Stimulated activated CD8-positive, alpha-beta memory T cell treated with anti-CD3 and anti-CD28 coated beads, Interleukin-2, amount 100 ng/mL, for 1 hour (primary cell): ENCODE measurements at regions not wholly inside any gene's neighbourhood (a gene's known extent, or its start where the extent isn't known, plus 50 kb on each side); places are given as distances from the start of the nearest gene placed in this dataset.

ENCODE experiments used
- DNase-seq, 2 donors: peaks; one replicate each; pipeline ENCODE4 v3.0.0-alpha.2; 2020; ENCODE audit warnings: low read depth in 2 of 2

- DNase-seq: no peak
These were observed 177.4 kb downstream of the BTG1 start for GRCh38 chr12:91968076-91968776.

GRCh38 chr12:91967590-91967989, 178.1 kb downstream of the BTG1 start:
- DNase-seq: no peak

GRCh38 chr12:91965781-91966180, 179.9 kb downstream of the BTG1 start:
- no peak for DNase-seq

GRCh38 chr12:91964501-91964900, 181.1 kb downstream of the BTG1 start:
- DNase-seq: no peak

DNA sequence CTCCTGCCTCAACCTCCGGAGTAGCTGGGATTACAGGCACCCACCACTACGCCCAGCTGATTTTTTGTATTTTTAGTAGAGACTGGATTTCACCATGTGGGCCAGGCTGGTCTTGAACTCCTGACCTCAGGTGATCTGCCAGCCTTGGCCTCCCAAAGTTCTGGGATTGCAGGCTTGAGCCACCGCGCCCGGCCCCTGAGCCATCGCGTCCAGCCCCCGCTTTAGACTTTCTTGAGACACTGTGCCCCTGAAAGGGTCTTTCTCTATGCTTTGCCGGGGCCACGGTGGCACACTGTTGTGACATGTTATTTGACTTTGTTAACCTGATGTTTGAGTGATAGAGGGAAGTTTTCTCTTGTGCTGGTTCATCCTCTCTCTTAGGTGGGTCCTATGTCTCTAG, 186.4 kb downstream of the BTG1 start:
- DNase-seq: no peak

DNA sequence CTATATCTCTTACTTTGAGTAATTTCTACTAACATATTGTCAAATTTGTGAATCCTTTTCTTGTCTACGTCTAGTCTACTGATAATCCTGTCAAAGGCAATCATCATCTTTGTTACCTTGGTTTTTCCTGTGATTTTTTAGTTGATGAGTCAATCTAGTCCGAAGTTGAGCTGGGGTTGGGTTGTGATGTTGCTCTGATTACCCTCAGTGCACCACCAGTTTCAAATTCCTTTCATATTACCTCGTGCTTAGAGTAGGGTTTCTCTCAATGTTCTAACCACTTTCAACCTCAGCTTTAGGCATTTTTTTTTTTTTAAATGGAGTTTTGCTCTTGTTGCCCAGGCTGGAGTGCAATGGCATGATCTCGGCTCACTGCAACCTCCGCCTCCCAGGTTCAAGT, 186.8 kb downstream of the BTG1 start:
- no peak for DNase-seq

- DNase-seq: no peak
These were observed 190.9 kb downstream of the BTG1 start for GRCh38 chr12:91954747-91955146.

DNA sequence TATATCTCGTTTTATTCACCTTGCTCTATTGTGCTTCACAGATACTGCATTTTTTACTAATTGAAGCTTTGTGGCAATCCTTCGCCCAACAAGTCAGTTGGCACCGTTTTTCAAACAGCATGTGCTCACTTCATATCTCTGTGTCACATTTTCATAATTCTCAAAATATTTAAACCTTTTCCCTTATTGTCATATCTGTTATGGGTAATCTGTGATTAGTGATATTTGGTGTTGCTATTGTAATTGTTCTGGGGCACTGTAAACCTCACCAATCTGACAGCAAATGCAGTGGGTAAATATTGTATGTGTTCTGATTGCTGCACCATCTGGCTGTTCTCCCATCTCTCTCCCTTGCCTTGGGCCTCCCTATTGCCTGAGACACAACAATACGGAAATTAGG, 191.3 kb downstream of the BTG1 start:
- no peak for DNase-seq

GRCh38 chr12:91952916-91953315, 192.7 kb downstream of the BTG1 start:
- no peak for DNase-seq

DNA sequence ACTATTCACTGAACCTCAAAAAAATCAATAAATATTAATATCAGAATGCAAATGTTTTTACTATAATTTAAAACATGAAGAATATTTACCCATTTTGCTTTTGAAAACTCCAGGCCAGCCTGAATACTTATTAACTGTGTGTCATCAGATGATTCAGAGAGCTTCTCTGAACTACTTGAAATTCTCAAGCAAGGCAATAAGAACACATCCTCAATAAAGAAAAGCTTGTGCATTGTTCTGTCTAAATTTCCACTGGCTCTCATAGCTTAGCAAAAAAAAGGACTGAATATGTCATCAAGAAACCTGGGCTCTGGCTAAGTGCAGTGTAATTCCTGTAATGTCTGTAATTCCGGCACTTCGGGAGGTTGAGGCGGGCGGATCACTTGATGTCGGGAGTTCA, 194.1 kb downstream of the BTG1 start:
- DNase-seq: no peak

DNA sequence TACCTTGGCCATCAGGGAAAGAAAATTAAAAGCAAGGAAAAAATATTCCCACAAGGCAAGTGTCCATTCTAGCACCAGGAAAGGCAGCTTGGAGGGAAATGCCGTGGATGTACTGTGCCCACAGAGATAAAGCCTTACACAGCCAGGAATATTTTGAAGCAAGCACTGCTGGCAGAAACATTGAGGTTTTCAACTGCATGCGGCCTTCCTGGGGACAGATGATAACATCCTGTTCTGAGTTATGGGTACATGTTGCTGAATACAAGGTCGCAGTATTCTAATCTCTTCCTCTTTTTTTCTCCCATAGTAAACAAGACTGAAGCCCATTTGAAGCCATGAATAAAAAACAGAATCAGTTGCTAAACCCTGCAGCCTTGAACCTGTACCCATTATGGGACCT, 197.1 kb downstream of the BTG1 start:
- DNase-seq: no peak

GRCh38 chr12:91947459-91947858, 198.2 kb downstream of the BTG1 start:
- DNase-seq: no peak

- DNase-seq: no peak
These were observed 201.0 kb downstream of the BTG1 start for GRCh38 chr12:91944637-91945036.

- DNase-seq: no peak
These were observed 204.6 kb downstream of the BTG1 start for GRCh38 chr12:91940826-91941570.

DNA sequence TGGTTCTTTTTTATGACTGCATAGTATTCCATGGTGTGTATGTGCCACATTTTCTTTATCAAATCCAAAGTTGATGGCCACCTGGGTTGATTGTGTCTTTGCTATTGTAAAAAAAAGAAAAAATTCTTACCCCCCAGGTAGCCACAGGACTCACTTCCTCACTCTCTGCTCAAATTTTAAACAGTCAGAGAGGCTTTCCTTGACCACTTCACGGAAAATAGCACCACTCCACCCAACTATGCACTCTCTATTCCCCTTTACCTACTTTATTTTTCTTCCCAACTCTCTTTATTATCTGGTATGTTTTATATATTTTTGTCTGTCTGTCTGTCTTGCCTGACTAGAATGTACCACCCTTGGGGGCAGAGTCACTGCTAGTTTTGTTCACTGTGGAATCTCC, 205.3 kb downstream of the BTG1 start:
- DNase-seq: no peak

GRCh38 chr12:91937706-91938105, 207.9 kb downstream of the BTG1 start:
- DNase-seq: no peak

GRCh38 chr12:91937009-91937408, 208.6 kb downstream of the BTG1 start:
- no peak for DNase-seq

GRCh38 chr12:91935296-91935695, 210.3 kb downstream of the BTG1 start:
- no peak for DNase-seq

DNA sequence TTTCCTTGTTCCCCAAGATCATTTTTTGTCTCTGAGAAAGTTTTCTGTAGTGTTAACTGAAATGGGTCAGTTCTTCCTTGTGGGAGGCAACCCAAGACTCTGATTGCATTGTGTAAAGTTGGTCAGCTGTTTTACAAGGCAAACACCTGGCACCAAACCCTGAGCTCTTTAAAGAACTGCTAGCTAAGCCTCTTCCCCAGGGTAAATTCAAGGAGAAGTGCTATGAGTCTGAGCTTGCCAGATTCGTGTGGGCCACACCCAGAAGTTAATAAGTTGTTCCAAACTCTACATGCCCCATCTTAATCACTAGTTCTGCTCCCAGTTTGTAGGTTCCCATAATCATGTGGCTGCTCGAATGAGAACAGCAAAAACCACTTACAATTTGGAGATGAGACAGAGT, 214.5 kb downstream of the BTG1 start:
- DNase-seq: no peak

- no peak for DNase-seq
These were observed 217.1 kb downstream of the BTG1 start for GRCh38 chr12:91928501-91928900.

DNA sequence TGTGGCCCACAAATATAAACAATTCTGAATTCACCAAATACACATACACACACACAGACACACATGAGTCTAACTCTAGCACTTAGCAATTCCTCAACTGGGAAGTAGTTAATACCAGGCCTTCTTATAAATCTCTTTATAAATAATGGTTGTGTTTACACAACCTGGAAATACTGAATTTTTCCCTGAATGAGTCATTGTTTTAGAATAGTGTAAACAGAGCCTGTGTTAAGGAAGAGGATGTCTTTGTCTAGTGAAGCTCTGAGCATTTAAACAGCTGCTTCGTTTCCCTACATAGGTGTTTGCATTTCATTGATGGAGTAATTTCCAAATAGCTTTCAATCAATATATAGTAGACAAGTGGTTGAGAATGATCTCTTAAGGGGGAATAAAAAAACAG, 218.8 kb downstream of the BTG1 start:
- DNase-seq: no peak

DNA sequence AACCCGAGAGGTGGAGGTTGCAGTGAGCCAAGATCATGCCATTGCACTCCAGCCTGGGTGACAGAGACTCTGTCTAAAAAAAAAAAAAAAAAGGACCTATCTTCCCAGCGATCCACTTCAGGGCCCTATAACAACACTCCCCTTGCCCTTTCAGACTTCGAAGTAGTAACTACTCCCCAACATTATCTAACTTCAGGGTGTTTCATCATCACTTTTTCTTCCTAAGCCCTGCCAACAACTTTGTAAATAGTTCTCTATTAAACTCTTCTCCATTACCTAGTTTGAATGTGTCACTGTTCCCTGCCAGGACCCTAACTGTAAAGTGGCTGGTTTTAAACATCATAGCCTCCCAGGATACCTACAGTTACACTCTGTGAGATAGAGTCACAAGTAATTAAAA, 220.8 kb downstream of the BTG1 start:
- DNase-seq: no peak

GRCh38 chr12:91923864-91924263, 221.8 kb downstream of the BTG1 start:
- DNase-seq: no peak

DNA sequence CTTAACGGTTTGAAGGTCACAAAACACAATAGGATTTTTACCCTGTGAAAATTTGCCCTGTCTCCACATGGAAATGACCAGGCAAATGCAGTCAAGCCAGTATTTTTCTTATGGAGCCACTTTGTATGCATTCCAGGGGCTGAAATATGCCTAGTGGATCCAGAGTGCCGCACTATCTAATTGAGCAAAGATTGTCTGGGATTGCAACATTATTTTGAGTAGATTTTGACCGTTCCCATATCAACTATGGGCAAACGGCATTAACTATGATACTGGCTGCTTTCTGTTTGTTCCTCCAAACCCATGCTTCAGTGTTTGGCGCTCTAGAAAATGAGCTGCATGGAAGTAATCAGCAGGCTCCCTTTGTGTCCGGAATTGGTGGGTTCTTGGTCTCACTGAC, 223.0 kb downstream of the BTG1 start:
- DNase-seq: no peak
